HG02852 (cell line): ENCODE measurements at regions not wholly inside any gene's neighbourhood (a gene's known extent, or its start where the extent isn't known, plus 50 kb on each side); places are given as distances from the start of the nearest gene placed in this dataset.

Experiments
- ATAC-seq: cut with Tn5 transposase; IDR thresholded peaks from one replicate; pipeline ENCODE4 v1.9.1; 2021; ENCODE audit warnings: mild to moderate bottlenecking, moderate library complexity; ENCODE audit not compliant: unreplicated experiment

- no peak for ATAC-seq
Measured at GRCh38 chr14:53491256-53491883, 338.2 kb upstream of the DDHD1 start.

- no peak for ATAC-seq
Measured at GRCh38 chr14:53478174-53478573, 325.1 kb upstream of the DDHD1 start.

GRCh38 chr14:53473480-53473879 is 320.4 kb upstream of the DDHD1 start:
- no peak for ATAC-seq

DNA sequence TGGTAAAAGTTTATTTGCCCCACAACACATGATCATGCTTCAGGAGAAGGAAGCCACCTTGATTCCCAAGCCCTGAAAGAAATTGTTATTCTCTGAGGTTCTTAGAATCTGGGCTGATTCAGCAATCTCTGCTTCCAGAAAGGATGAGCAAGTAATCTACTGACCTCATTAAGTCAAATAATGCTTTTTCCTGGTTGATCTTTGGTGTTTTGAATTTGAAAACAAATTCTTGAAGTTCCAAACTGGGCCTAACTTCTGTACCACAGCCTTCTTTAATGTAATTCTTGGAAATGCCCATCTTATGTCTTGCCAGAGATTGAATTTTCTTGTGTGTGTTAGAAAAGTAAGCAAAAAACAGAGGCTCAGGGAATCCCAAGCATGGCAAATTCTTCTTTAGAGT is 319.2 kb upstream of the DDHD1 start:
- ATAC-seq, result no peak

- no peak for ATAC-seq
Measured at GRCh38 chr14:53470351-53471043, 317.4 kb upstream of the DDHD1 start.

GRCh38 chr14:53468876-53469275 is 315.8 kb upstream of the DDHD1 start:
- ATAC-seq, result no peak

DNA sequence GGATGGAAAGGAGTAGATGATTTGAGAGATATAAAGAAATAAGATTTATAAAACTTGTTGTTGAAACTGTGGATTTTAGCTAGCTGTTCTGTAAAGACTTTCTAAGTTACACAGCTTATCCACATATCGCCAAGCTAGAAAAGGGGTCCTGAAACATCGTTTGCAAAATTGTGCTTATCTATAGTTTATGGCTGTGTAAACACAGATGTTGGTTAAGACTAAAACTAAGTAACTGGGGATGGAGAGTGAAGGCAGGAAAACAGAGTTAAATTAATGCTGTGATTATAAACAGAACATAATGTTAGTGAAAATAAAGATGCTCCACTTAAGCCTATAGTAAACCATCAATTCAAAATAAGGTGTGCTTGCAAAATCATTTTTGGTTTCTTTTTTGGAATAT is 311.3 kb upstream of the DDHD1 start:
- ATAC-seq, result no peak

- no peak for ATAC-seq
Measured at GRCh38 chr14:53462931-53463778, 310.0 kb upstream of the DDHD1 start.

GRCh38 chr14:53461858-53462257 is 308.7 kb upstream of the DDHD1 start:
- no peak for ATAC-seq

GRCh38 chr14:53460544-53460943 is 307.4 kb upstream of the DDHD1 start:
- no peak for ATAC-seq

DNA sequence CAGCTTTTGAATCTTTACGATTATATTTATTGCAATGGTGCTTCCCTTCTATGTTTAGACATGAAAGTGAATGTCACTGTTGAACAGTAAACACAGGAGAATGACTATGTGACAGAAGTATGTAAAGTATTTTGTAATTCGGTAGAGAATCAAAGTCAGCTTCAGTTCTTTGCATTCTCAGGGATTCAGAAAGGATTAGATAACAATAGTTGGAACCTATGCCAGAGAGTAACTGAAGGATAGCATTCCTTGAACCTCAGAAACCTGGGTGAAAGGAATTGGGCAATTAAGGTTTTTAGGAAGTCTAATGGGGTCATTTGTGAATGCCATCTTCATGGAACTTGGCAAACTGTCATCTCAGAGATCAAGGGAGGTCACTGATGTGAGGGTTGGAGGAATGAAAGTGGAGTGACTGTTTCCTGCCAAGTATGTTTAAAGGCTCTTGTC is 305.3 kb upstream of the DDHD1 start:
- ATAC-seq, result no peak

DNA sequence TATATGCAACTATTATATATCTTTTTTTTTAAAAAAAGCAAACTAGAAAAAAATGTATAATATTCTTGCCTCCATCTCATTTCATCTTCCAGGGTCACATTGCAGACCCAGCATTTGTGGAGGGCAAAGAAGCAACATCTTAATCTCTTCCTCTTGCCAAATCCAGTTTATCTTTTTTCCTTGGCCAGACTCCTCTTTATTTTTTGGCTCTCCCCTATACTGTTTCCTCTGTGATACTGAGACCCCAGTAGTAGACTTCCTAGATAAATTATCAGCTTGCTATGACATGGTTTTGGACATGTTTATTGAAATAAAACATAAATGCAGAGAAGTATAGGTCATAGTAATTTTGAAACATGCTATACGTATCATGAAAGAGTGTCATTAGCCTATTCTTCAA is 303.8 kb upstream of the DDHD1 start:
- ATAC-seq, result no peak

- ATAC-seq, result no peak
Measured at GRCh38 chr14:53452005-53452673, 299.0 kb upstream of the DDHD1 start.

- no peak for ATAC-seq
Measured at GRCh38 chr14:53450871-53451270, 297.7 kb upstream of the DDHD1 start.

DNA sequence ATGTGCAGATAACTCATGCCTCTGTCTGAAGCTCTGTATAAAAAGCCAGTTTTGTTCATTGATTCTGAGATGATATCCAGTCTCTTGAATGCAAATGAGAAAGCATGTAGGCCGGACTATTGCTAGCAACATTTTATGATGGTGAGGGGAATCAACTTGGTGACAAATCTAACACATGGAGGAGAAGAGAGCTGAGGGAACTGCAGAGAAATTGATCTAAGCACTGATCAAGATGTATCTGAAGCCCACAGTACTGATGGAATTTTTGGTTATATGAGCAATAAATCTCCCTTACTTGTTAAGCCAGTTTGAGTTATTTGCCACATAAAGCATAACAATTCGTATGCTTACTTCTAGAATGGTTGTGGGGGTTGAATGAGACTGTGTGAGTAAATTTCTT is 295.6 kb upstream of the DDHD1 start:
- ATAC-seq, result no peak

- no peak for ATAC-seq
Measured at GRCh38 chr14:53444677-53445312, 291.7 kb upstream of the DDHD1 start.

DNA sequence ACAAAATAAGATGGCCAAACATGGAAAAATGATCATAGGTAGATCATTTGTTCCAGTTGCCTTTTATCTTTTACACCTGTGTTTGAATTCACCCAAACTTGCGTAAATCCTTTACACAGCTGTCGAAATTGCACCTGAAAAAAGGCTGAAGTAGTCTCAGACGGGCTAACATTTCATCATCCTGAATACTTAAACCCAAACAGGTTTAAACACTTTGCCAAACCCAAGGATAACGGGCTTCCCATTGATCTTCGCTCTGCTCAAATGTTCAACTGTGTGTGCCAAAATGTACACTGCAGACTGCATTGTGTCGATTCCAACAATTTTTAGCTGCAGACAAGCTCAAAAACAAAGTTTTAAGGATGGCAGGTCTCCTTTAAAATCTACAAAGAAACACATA is 288.7 kb upstream of the DDHD1 start:
- ATAC-seq, result no peak

DNA sequence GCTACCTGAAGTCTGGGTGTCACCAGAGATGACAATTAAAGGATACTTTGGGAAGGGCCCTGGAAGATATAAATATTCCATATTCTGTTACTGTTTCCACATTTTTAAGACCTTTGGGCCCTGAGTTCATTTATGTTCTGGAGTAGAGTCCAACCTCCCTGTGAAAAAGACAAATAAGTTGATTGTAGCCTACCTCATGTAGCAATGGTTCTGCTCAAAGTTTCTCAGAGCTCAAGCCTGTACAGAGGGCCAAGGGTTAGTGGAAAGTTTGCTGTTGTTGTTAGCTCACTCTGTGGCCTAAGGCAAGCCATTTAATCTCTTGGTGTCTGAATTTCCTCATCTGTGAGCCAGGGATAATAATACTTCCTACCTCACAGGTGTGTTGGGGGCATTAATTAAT is 284.7 kb upstream of the DDHD1 start:
- ATAC-seq, result no peak

DNA sequence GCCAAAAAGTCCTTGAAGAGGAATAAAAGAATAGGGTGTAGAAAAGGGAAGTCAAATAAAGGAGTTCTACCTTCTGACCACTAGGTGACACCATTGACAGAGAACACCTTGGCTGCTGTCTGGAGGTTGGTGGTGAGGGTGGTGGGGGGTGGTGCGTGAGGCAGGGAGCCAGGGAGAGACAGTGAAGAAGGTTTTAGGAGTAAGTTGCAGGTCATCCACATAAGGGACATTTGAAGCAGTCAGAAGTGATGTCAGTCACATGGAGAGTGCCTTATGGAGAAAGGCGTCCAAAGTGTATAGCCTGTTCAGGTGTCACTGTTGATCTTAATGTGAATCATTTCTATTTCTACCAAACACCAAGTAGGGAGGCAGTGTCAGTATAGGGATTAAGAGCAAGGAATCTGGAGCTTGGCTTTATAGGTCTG is 279.3 kb upstream of the DDHD1 start:
- ATAC-seq, result no peak

- ATAC-seq, result no peak
Measured at GRCh38 chr14:53430870-53431269, 277.7 kb upstream of the DDHD1 start.
